A549 (cell line): ENCODE measurements at regions not wholly inside any gene's neighbourhood (a gene's known extent, or its start where the extent isn't known, plus 50 kb on each side); places are given as distances from the start of the nearest gene placed in this dataset.

Experiments
- CEBPB ChIP-seq, 2 experiments: fragments of >200 bp in 1 of 2; sonication (Bioruptor Twin) in 1 of 2; formaldehyde crosslinking in 1 of 2; IDR thresholded peaks; 2 replicates each; pipeline ENCODE4 v1.6.1; 2012 to 2016
- CHD2 ChIP-seq: fragments of 150-350 bp; IDR thresholded peaks from 2 replicates; pipeline ENCODE4 v1.6.1; 2014; ENCODE audit warnings: low read length; ENCODE audit not compliant: partially characterized antibody
- CTCF ChIP-seq: fragments of >200 bp; sonication (Bioruptor Twin); formaldehyde crosslinking; IDR thresholded peaks from 3 replicates; pipeline ENCODE4 v1.5.1; 2016
- HDAC2 ChIP-seq: fragments of 200-600 bp; sonication (generic); IDR thresholded peaks from 2 replicates; pipeline ENCODE4 v1.6.1; 2016
- MAX ChIP-seq: IDR thresholded peaks from 2 replicates; pipeline ENCODE4 v1.6.1; 2012
- MYC ChIP-seq: IDR thresholded peaks from 2 replicates; pipeline ENCODE4 v1.6.1; 2012; ENCODE audit warnings: mild to moderate bottlenecking, inconsistent platforms, low read length, improper control_type of control experiment, borderline replicate concordance
- POLR2A ChIP-seq: IDR thresholded peaks from 2 replicates; pipeline ENCODE4 v1.6.1; 2012; ENCODE audit warnings: mild to moderate bottlenecking, low read length
- RAD21 ChIP-seq, 2 experiments: fragments of >200 bp in 1 of 2; sonication (Bioruptor Twin) in 1 of 2; formaldehyde crosslinking in 1 of 2; IDR thresholded peaks in 1 of 2; conservative IDR thresholded peaks in 1 of 2; 2 replicates in 1 of 2; 3 replicates in 1 of 2; pipeline ENCODE4 v1.6.1; 2012 to 2018; ENCODE audit warnings: inconsistent platforms in 1 of 2
- SREBF2 ChIP-seq: fragments of 450-650 bp; IDR thresholded peaks from 2 replicates; pipeline ENCODE4 v1.6.1; 2014; ENCODE audit warnings: mild to moderate bottlenecking, moderate library complexity

- TF ChIP-seq CHD2 (no peak), POLR2A (no peak), CTCF (no peak), HDAC2 (no peak), MYC (no peak), SREBF2 (no peak), MAX (no peak), CEBPB (IDR thresholded peaks at IDR 0.05) (no peak), RAD21 (conservative IDR thresholded peaks at IDR 0.05 in 1 of 2, IDR thresholded peaks at IDR 0.05 in 1 of 2) (no peak)
Observed at GRCh38 chr10:120970595-120971529, 119.7 kb downstream of the WDR11 start.
